CD8-positive, alpha-beta memory T cell (primary cell): ENCODE measurements at regions not wholly inside any gene's neighbourhood (a gene's known extent, or its start where the extent isn't known, plus 50 kb on each side); places are given as distances from the start of the nearest gene placed in this dataset.

Source experiments
- CTCF ChIA-PET: fragments of 350-600 bp; sonication (Branson Sonifier 250); formaldehyde crosslinking; loops from one replicate; lab custom pipeline; 2021; ENCODE audit warnings: antibody characterized with exemption; lab: Charles Lee
- POLR2A ChIA-PET: fragments of 350-600 bp; sonication (Branson Sonifier 250); formaldehyde crosslinking; loops from one replicate; lab custom pipeline; 2021; ENCODE audit warnings: antibody characterized with exemption; lab: Charles Lee
- DNase-seq, 5 donors: peaks; one replicate each; pipeline versions ENCODE4 v3.0.0 to v3.0.0-alpha.2; 2020 to 2022; ENCODE audit warnings: mixed read lengths in 1 of 5
- H3K27ac ChIP-seq: one replicate; pipeline ENCODE4 v1.7.0; 2013; ENCODE audit warnings: low read depth, mild to moderate bottlenecking, low read length, moderate library complexity
- H3K27me3 ChIP-seq: 2 replicates; pipeline ENCODE4 v1.7.0; 2013; ENCODE audit warnings: low read length, mild to moderate bottlenecking; ENCODE audit not compliant: insufficient read depth, poor library complexity, severe bottlenecking
- H3K36me3 ChIP-seq: 2 replicates; pipeline ENCODE4 v1.7.0; 2013; ENCODE audit warnings: mild to moderate bottlenecking, low read length, moderate library complexity; ENCODE audit not compliant: insufficient read depth
- H3K4me1 ChIP-seq: 2 replicates; pipeline ENCODE4 v1.7.0; 2013; ENCODE audit warnings: mild to moderate bottlenecking, low read length, moderate library complexity; ENCODE audit not compliant: insufficient read depth
- H3K4me3 ChIP-seq: 2 replicates; pipeline ENCODE4 v1.7.0; 2013; ENCODE audit warnings: mild to moderate bottlenecking, low read length
- H3K9me3 ChIP-seq: 2 replicates; pipeline ENCODE4 v1.7.0; 2013; ENCODE audit warnings: mild to moderate bottlenecking, low read length
- H3K27ac Mint-ChIP-seq, 8 donors: one replicate each; pipeline ENCODE4 v1.8.0; 2020 to 2021; ENCODE audit warnings: mixed read lengths in 8 of 8, mild to moderate bottlenecking in 6 of 8, inconsistent platforms in 3 of 8, moderate library complexity in 3 of 8
- H3K27me3 Mint-ChIP-seq, 2 donors: one replicate each; pipeline ENCODE4 v1.8.0; 2020 to 2021; ENCODE audit warnings: mixed read lengths in 2 of 2, mild to moderate bottlenecking in 1 of 2, moderate library complexity in 1 of 2
- H3K36me3 Mint-ChIP-seq, 3 donors: one replicate each; pipeline ENCODE4 v1.8.0; 2020 to 2021; ENCODE audit warnings: mixed read lengths in 3 of 3, inconsistent platforms in 1 of 3, mild to moderate bottlenecking in 1 of 3
- H3K4me1 Mint-ChIP-seq, 3 donors: one replicate each; pipeline ENCODE4 v1.8.0; 2020 to 2021; ENCODE audit warnings: mixed read lengths in 3 of 3, inconsistent platforms in 1 of 3, mild to moderate bottlenecking in 1 of 3
- H3K4me3 Mint-ChIP-seq, 7 donors: one replicate each; pipeline ENCODE4 v1.8.0; 2020 to 2021; ENCODE audit warnings: mixed read lengths in 7 of 7, mild to moderate bottlenecking in 6 of 7, moderate library complexity in 4 of 7, inconsistent platforms in 2 of 7
- H3K9me3 Mint-ChIP-seq, 5 donors: one replicate each; pipeline ENCODE4 v1.8.0; 2020 to 2022; ENCODE audit warnings: mixed read lengths in 5 of 5, mild to moderate bottlenecking in 3 of 5, moderate library complexity in 2 of 5, inconsistent platforms in 1 of 5

GRCh38 chr2:22002066-22002465 lies 878.3 kb downstream of the TDRD15 start:
- Mint-ChIP-seq H3K36me3 (no peaks in the 10 kb centered on the region), H3K4me1 (no peaks in the 10 kb centered on the region), H3K4me3 (no peak overlapping the region), H3K27me3 (no peaks in the 10 kb centered on the region), H3K9me3 (peaks cover 0 to 34% (median 7%) of the 10 kb centered on the region in 5 donors), H3K27ac (no peak overlapping the region)
- POLR2A ChIA-PET: no interaction called here
- DNase-seq: no peak
- Histone ChIP-seq H3K9me3 (peaks cover 6% of the 10 kb centered on the region), H3K36me3 (no peaks in the 10 kb centered on the region), H3K27me3 (no peaks in the 10 kb centered on the region), H3K4me3 (no peak overlapping the region), H3K27ac (no peak overlapping the region), H3K4me1 (no peaks in the 10 kb centered on the region)
- CTCF ChIA-PET: no interaction called here

GRCh38 chr2:22003270-22003669 lies 879.5 kb downstream of the TDRD15 start:
- no peaks in the 10 kb centered on the region for H3K9me3 ChIP-seq
- no peaks in the 10 kb centered on the region for H3K36me3 Mint-ChIP-seq
- no peak overlapping the region for H3K4me3 Mint-ChIP-seq
- H3K36me3 ChIP-seq: no peaks in the 10 kb centered on the region
- no peak overlapping the region for H3K4me3 ChIP-seq
- no peaks in the 10 kb centered on the region for H3K4me1 Mint-ChIP-seq
- H3K9me3 Mint-ChIP-seq: peaks cover 0 to 38% (median 13%) of the 10 kb centered on the region in 5 donors
- ChIA-PET POLR2A (no interaction called here), CTCF (no interaction called here)
- no peak overlapping the region for H3K27ac Mint-ChIP-seq
- H3K27me3 ChIP-seq: no peaks in the 10 kb centered on the region
- no peak for DNase-seq
- no peak overlapping the region for H3K27ac ChIP-seq
- H3K4me1 ChIP-seq: no peaks in the 10 kb centered on the region
- H3K27me3 Mint-ChIP-seq: no peaks in the 10 kb centered on the region

- Histone ChIP-seq H3K27ac (no peak overlapping the region), H3K9me3 (no peaks in the 10 kb centered on the region), H3K27me3 (no peaks in the 10 kb centered on the region), H3K4me1 (no peaks in the 10 kb centered on the region), H3K36me3 (no peaks in the 10 kb centered on the region), H3K4me3 (no peak overlapping the region)
- Mint-ChIP-seq H3K4me3 (no peak overlapping the region), H3K27ac (no peak overlapping the region), H3K36me3 (no peaks in the 10 kb centered on the region), H3K27me3 (no peaks in the 10 kb centered on the region), H3K4me1 (no peaks in the 10 kb centered on the region), H3K9me3 (peaks cover 4 to 22% (median 16%) of the 10 kb centered on the region in 5 donors)
- DNase-seq: no peak
- ChIA-PET CTCF (no interaction called here), POLR2A (no interaction called here)
These were observed 887.3 kb downstream of the TDRD15 start for GRCh38 chr2:22011048-22011447.

GRCh38 chr2:22020091-22020742 lies 896.4 kb downstream of the TDRD15 start:
- no peaks in the 10 kb centered on the region for H3K27me3 Mint-ChIP-seq
- H3K9me3 ChIP-seq: no peaks in the 10 kb centered on the region
- no peaks in the 10 kb centered on the region for H3K36me3 ChIP-seq
- no peaks in the 10 kb centered on the region for H3K4me1 Mint-ChIP-seq
- H3K36me3 Mint-ChIP-seq: no peaks in the 10 kb centered on the region
- no peaks in the 10 kb centered on the region for H3K4me1 ChIP-seq
- no peak for DNase-seq
- H3K9me3 Mint-ChIP-seq: peaks cover 4 to 30% (median 6%) of the 10 kb centered on the region in 5 donors
- H3K4me3 Mint-ChIP-seq: no peak overlapping the region
- H3K27ac ChIP-seq: no peak overlapping the region
- no peaks in the 10 kb centered on the region for H3K27me3 ChIP-seq
- ChIA-PET POLR2A (no interaction called here), CTCF (no interaction called here)
- no peak overlapping the region for H3K4me3 ChIP-seq
- H3K27ac Mint-ChIP-seq: no peak overlapping the region

- no peak overlapping the region for H3K4me3 Mint-ChIP-seq
- H3K9me3 Mint-ChIP-seq: peaks cover 5 to 18% (median 6%) of the 10 kb centered on the region in 5 donors
- Histone ChIP-seq H3K4me1 (no peaks in the 10 kb centered on the region), H3K36me3 (no peaks in the 10 kb centered on the region), H3K27ac (no peak overlapping the region), H3K27me3 (no peaks in the 10 kb centered on the region), H3K4me3 (no peak overlapping the region), H3K9me3 (no peaks in the 10 kb centered on the region)
- no peaks in the 10 kb centered on the region for H3K4me1 Mint-ChIP-seq
- CTCF ChIA-PET: no interaction called here
- H3K36me3 Mint-ChIP-seq: no peaks in the 10 kb centered on the region
- no peak for DNase-seq
- POLR2A ChIA-PET: no interaction called here
- no peak overlapping the region for H3K27ac Mint-ChIP-seq
- H3K27me3 Mint-ChIP-seq: no peaks in the 10 kb centered on the region
These were observed 903.7 kb downstream of the TDRD15 start for GRCh38 chr2:22027345-22028005.

- Mint-ChIP-seq H3K27ac (no peak overlapping the region), H3K4me3 (no peak overlapping the region), H3K9me3 (peaks cover 3 to 23% (median 6%) of the 10 kb centered on the region in 5 donors), H3K36me3 (no peaks in the 10 kb centered on the region), H3K4me1 (no peaks in the 10 kb centered on the region), H3K27me3 (no peaks in the 10 kb centered on the region)
- Histone ChIP-seq H3K27me3 (no peaks in the 10 kb centered on the region), H3K27ac (no peak overlapping the region), H3K4me1 (no peaks in the 10 kb centered on the region), H3K4me3 (no peak overlapping the region), H3K36me3 (no peaks in the 10 kb centered on the region), H3K9me3 (no peaks in the 10 kb centered on the region)
- DNase-seq: no peak
- ChIA-PET POLR2A (no interaction called here), CTCF (no interaction called here)
These were observed 911.6 kb downstream of the TDRD15 start for GRCh38 chr2:22035361-22035830.

GRCh38 chr2:22037274-22037673 lies 913.5 kb downstream of the TDRD15 start:
- Mint-ChIP-seq H3K4me1 (no peaks in the 10 kb centered on the region), H3K27me3 (no peaks in the 10 kb centered on the region), H3K27ac (no peak overlapping the region), H3K9me3 (peaks cover 3 to 31% (median 4%) of the 10 kb centered on the region in 5 donors), H3K36me3 (peaks cover 0 to under 1% (median 0%) of the 10 kb centered on the region in 3 donors), H3K4me3 (no peak overlapping the region)
- ChIA-PET CTCF (no interaction called here), POLR2A (no interaction called here)
- no peaks in the 10 kb centered on the region for H3K4me1 ChIP-seq
- no peak overlapping the region for H3K27ac ChIP-seq
- no peaks in the 10 kb centered on the region for H3K9me3 ChIP-seq
- H3K27me3 ChIP-seq: no peaks in the 10 kb centered on the region
- DNase-seq: no peak
- H3K36me3 ChIP-seq: no peaks in the 10 kb centered on the region
- H3K4me3 ChIP-seq: no peak overlapping the region

GRCh38 chr2:22043784-22044183 lies 920.0 kb downstream of the TDRD15 start:
- Mint-ChIP-seq H3K4me3 (no peak overlapping the region), H3K9me3 (peaks cover 0 to 37% (median 2%) of the 10 kb centered on the region in 5 donors), H3K36me3 (peaks cover 0 to 3% (median 0%) of the 10 kb centered on the region in 3 donors), H3K27me3 (no peaks in the 10 kb centered on the region), H3K27ac (no peak overlapping the region), H3K4me1 (no peaks in the 10 kb centered on the region)
- Histone ChIP-seq H3K4me3 (no peak overlapping the region), H3K9me3 (no peaks in the 10 kb centered on the region), H3K36me3 (no peaks in the 10 kb centered on the region), H3K27ac (no peak overlapping the region), H3K27me3 (no peaks in the 10 kb centered on the region), H3K4me1 (no peaks in the 10 kb centered on the region)
- POLR2A ChIA-PET: no interaction called here
- CTCF ChIA-PET: no interaction called here
- no peak for DNase-seq
